BLaER1 (cell line): ENCODE measurements at regions not wholly inside any gene's neighbourhood (a gene's known extent, or its start where the extent isn't known, plus 50 kb on each side); places are given as distances from the start of the nearest gene placed in this dataset.

Experiments
- H3K27ac ChIP-seq: shearing (Covaris generic); formaldehyde crosslinking; 2 replicates; pipeline ENCODE4 v1.8.1; 2022
- H3K27me3 ChIP-seq: shearing (Covaris generic); formaldehyde crosslinking; 2 replicates; pipeline ENCODE4 v1.8.1; 2022
- H3K36me3 ChIP-seq: shearing (Covaris generic); formaldehyde crosslinking; 2 replicates; pipeline ENCODE4 v1.8.1; 2022
- H3K4me1 ChIP-seq: shearing (Covaris generic); formaldehyde crosslinking; 2 replicates; pipeline ENCODE4 v1.8.1; 2022
- H3K4me2 ChIP-seq: shearing (Covaris generic); formaldehyde crosslinking; 2 replicates; pipeline ENCODE4 v1.8.1; 2022
- H3K4me3 ChIP-seq: shearing (Covaris generic); formaldehyde crosslinking; 2 replicates; pipeline ENCODE4 v1.8.1; 2022
- H3K9ac ChIP-seq: shearing (Covaris generic); formaldehyde crosslinking; 2 replicates; pipeline ENCODE4 v1.8.1; 2022
- H3K9me3 ChIP-seq: shearing (Covaris generic); formaldehyde crosslinking; 2 replicates; pipeline ENCODE4 v1.8.1; 2022
- H4K20me1 ChIP-seq: shearing (Covaris generic); formaldehyde crosslinking; 2 replicates; pipeline ENCODE4 v1.8.1; 2022
- Cebpa-rat ChIP-seq: shearing (Covaris generic); IDR thresholded peaks from 2 replicates; pipeline ENCODE4 v1.8.1; 2022

DNA sequence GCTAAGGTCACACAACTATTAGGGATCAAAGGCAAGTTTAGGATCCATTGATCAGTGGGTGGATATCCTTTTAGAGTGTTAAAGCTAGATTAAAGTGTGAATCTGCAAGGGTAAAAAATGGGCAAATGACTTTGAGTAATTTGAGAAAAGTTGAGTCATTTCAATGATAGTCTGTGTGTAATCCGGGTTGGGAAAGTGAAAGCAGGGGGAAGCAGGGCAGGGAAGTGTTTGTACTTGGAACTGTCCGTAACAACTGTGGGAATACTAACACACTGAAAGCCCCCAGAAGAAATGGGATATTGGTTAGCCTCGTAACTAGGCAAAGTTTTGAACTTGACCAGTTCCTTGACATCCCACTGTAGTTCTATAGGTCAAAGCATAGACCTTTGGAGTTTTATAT lies 187.2 kb upstream of the SLITRK3 start:
- H3K4me2 ChIP-seq: no peak overlapping the region
- H3K9me3 ChIP-seq: no peaks in the 10 kb centered on the region
- no peak overlapping the region for H3K27ac ChIP-seq
- H4K20me1 ChIP-seq: no peaks in the 10 kb centered on the region
- no peaks in the 10 kb centered on the region for H3K36me3 ChIP-seq
- no peaks in the 10 kb centered on the region for H3K4me1 ChIP-seq
- no peak overlapping the region for H3K9ac ChIP-seq
- no peak for TF ChIP-seq Cebpa-rat
- H3K27me3 ChIP-seq: no peaks in the 10 kb centered on the region
- H3K4me3 ChIP-seq: no peak overlapping the region

DNA sequence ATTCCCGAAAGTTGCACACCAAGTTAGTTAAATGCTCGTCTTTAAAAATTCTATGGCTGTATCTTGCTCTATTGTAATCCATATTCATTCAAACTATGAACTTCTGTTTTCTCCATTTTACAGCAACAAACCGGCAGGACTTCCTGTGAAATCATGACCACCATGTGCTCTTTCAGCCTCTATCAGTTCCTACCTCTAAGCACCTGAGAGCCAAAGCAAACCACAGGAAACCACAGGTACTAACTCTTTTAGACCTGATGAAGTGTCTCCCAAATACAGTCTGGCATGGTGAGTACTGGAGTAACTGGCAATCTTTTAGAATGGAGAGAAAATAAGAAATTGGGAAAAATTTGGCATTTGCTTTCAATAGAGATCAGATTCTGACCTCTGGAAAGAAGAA lies 186.5 kb upstream of the SLITRK3 start:
- Histone ChIP-seq H3K9me3 (no peaks in the 10 kb centered on the region), H3K4me3 (no peak overlapping the region), H4K20me1 (no peaks in the 10 kb centered on the region), H3K27ac (no peak overlapping the region), H3K4me2 (no peak overlapping the region), H3K36me3 (no peaks in the 10 kb centered on the region), H3K4me1 (no peaks in the 10 kb centered on the region), H3K27me3 (no peaks in the 10 kb centered on the region), H3K9ac (no peak overlapping the region)
- no peak for TF ChIP-seq Cebpa-rat

DNA sequence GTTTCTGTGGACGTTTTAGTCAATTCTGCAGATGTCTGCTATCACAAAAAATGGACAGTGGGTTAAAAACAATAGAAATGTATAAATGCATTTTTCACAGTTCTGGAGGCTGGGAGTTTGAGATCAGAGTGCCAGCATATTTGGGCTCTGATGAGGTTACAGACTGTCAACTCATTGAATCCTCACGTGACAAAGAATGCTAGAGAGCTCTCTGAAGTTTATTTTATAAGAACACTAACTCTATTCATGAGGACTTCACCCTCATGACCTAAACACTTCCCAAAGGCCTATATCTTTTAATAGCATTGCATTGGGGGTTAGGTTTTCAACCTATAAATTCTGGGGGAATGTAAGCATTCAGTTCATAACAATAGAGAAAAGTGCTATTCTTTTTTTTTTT lies 182.6 kb upstream of the SLITRK3 start:
- Histone ChIP-seq H3K4me2 (no peak overlapping the region), H3K27me3 (no peaks in the 10 kb centered on the region)
- no peak for TF ChIP-seq Cebpa-rat

DNA sequence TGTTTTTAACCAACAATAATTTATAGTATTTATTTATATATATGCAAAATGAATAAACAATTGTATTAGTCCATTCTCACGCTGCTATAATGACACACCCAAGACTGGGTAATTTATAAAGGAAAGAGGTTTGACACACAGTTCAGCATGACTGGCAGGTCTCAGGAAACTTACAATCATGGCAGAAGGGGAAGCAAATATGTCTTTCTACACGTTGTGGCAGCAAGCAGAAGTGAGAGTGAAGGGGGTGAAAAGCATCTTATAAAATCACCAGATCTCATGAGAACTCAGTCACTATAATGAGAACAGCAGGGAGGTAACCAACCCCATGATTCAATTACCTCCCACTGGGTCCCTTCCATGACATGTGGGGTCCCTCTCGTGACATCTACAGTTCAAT lies 162.8 kb upstream of the SLITRK3 start:
- TF ChIP-seq Cebpa-rat: no peak
- no peak overlapping the region for H3K4me3 ChIP-seq
- no peak overlapping the region for H3K27ac ChIP-seq
- no peaks in the 10 kb centered on the region for H3K27me3 ChIP-seq
- no peaks in the 10 kb centered on the region for H4K20me1 ChIP-seq
- no peak overlapping the region for H3K9ac ChIP-seq
- no peak overlapping the region for H3K4me2 ChIP-seq
- no peaks in the 10 kb centered on the region for H3K9me3 ChIP-seq
- no peaks in the 10 kb centered on the region for H3K4me1 ChIP-seq
- no peaks in the 10 kb centered on the region for H3K36me3 ChIP-seq

More for the DNA sequence above, 182.6 kb upstream of the SLITRK3 start:
- Histone ChIP-seq H3K4me1 (no peaks in the 10 kb centered on the region), H3K36me3 (no peaks in the 10 kb centered on the region), H3K9ac (no peak overlapping the region), H3K27ac (no peak overlapping the region), H3K9me3 (no peaks in the 10 kb centered on the region), H4K20me1 (no peaks in the 10 kb centered on the region), H3K4me3 (no peak overlapping the region)

DNA sequence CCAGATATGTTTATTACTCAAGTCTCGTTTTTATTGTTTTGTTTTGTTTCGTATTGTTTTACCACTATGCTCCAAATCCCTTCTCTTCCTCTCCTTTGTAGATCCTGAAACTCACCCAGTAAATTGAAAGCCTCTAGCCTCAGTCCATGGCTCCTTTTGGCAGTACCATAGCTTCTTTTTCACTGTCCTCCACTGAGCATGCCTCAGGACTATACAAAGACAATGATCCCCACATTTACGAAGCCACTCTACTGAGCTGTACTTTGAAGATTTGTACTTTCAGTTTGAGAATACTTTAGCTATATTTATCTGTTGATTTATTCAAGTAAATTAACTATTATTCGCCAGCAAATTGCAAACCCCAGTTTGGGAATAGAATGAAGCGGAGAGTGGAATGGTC lies 159.1 kb upstream of the SLITRK3 start:
- H3K4me2 ChIP-seq: no peak overlapping the region

DNA sequence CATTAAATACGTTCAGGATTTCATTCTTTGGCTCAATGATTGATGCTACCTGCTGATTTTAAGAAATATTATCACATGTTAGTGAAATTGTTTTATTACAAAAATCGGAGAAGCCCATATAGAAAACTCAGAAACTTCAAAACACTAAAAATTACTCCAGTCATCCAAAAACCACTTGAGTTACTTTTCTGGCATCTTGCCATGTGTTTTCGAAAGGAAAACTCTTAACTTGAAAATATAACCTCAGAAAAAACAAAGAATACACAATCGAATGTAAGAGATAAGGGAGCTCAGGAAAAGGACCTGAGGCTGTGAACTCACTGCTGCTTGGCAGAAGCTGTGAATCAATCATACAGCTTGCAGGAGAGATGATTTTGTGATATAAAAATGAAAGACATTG lies 151.3 kb upstream of the SLITRK3 start:
- H4K20me1 ChIP-seq: no peaks in the 10 kb centered on the region
- H3K9me3 ChIP-seq: no peaks in the 10 kb centered on the region
- no peaks in the 10 kb centered on the region for H3K27me3 ChIP-seq
- no peak for TF ChIP-seq Cebpa-rat
- H3K27ac ChIP-seq: no peak overlapping the region
- H3K4me3 ChIP-seq: no peak overlapping the region
- H3K4me1 ChIP-seq: no peaks in the 10 kb centered on the region
- H3K4me2 ChIP-seq: no peak overlapping the region
- no peaks in the 10 kb centered on the region for H3K36me3 ChIP-seq
- H3K9ac ChIP-seq: no peak overlapping the region

More for the DNA sequence above, 159.1 kb upstream of the SLITRK3 start:
- H3K27ac ChIP-seq: no peak overlapping the region
- TF ChIP-seq Cebpa-rat: no peak
- no peaks in the 10 kb centered on the region for H3K4me1 ChIP-seq
- no peak overlapping the region for H3K4me3 ChIP-seq
- no peaks in the 10 kb centered on the region for H4K20me1 ChIP-seq
- H3K36me3 ChIP-seq: no peaks in the 10 kb centered on the region
- no peaks in the 10 kb centered on the region for H3K27me3 ChIP-seq
- H3K9ac ChIP-seq: no peak overlapping the region
- H3K9me3 ChIP-seq: no peaks in the 10 kb centered on the region

DNA sequence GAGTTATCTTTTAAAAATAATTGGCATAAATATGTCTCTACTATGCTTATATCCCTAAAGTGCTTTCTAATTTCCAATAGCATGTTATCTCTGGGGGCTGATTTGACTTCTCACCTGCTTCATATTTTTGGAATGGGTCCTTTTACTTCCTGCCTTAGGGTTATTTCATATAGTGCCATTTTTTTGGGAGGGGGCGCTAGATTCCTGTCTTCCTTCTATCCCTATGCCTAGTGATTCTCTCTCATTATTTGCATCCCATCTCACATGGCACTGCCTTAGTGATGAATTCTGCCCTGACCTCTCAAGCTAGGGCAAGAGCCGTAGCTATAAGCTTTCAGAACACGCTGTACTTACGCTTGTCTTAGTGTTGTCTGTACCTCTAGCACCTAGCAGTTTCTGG lies 150.3 kb upstream of the SLITRK3 start:
- TF ChIP-seq Cebpa-rat: no peak
- no peak overlapping the region for H3K27ac ChIP-seq
- H3K9ac ChIP-seq: no peak overlapping the region
- H3K4me3 ChIP-seq: no peak overlapping the region
- no peaks in the 10 kb centered on the region for H3K4me1 ChIP-seq
- no peaks in the 10 kb centered on the region for H3K9me3 ChIP-seq
- H3K27me3 ChIP-seq: no peaks in the 10 kb centered on the region
- H3K36me3 ChIP-seq: no peaks in the 10 kb centered on the region
- H3K4me2 ChIP-seq: no peak overlapping the region
- no peaks in the 10 kb centered on the region for H4K20me1 ChIP-seq

DNA sequence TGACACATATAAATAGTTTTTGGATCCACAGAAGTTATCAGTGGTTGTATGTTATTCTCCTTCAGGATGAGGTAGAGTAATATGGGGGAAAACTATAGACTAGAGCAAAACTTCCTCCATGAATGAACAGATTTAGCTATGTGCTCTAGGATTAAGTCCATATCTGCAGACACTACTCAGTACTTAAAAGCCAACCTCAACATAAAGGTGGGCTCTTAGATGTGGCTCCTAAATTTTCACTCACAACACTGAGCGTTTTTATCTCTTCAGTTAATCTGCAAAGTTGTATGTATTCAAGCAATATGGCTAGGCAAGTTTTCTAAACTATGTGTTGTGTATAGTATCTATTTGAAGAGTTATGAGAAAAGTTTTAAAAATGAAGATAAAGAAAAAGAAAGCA lies 147.0 kb upstream of the SLITRK3 start:
- Histone ChIP-seq H3K36me3 (no peaks in the 10 kb centered on the region), H3K9ac (no peak overlapping the region), H3K9me3 (no peaks in the 10 kb centered on the region), H3K4me2 (no peak overlapping the region), H3K27ac (no peak overlapping the region), H4K20me1 (no peaks in the 10 kb centered on the region), H3K4me3 (no peak overlapping the region), H3K27me3 (no peaks in the 10 kb centered on the region), H3K4me1 (no peaks in the 10 kb centered on the region)
- no peak for TF ChIP-seq Cebpa-rat

DNA sequence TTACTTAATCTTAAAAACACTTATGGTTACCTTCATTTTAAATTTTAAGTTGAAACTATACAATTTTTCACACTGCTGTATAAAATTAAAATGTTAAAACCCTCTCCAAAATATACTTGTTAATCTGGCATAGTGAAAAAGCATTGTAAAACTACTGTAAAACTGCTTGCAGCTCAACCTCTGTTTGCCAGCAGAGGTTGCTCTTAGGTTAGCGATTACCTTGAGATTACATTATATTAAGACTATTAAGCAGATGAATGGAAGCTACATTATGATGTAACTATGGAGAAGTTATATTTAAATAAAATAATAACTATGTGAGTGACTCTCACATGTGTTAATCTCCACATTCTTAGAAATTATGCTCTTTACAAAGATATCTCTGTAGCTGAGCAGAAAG lies 143.6 kb upstream of the SLITRK3 start:
- Histone ChIP-seq H3K27me3 (no peaks in the 10 kb centered on the region), H3K4me1 (no peaks in the 10 kb centered on the region), H3K9me3 (no peaks in the 10 kb centered on the region), H3K9ac (no peak overlapping the region), H3K4me3 (no peak overlapping the region), H3K27ac (no peak overlapping the region), H4K20me1 (no peaks in the 10 kb centered on the region), H3K4me2 (no peak overlapping the region), H3K36me3 (no peaks in the 10 kb centered on the region)
- TF ChIP-seq Cebpa-rat: no peak

DNA sequence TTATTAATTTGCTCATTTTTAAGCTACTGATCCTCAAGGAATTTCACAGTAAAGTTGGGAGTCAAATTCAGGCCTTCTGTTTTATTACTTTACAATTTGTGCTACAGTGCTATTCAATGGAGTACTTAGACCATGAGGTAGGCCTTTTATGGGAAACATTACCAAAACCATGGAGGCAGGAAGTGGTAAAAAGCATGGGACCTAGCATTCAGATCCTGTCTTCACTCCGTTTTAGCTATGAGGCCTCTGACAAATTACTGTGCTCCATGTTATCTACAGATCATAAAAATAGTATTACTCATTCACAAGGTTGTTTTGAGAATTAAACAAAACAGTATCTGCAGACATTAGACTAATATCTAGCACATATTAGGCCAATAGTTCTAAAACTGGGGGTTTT lies 140.6 kb upstream of the SLITRK3 start:
- H3K4me2 ChIP-seq: no peak overlapping the region
- no peaks in the 10 kb centered on the region for H3K9me3 ChIP-seq
- H3K27ac ChIP-seq: no peak overlapping the region
- H4K20me1 ChIP-seq: no peaks in the 10 kb centered on the region
- H3K27me3 ChIP-seq: no peaks in the 10 kb centered on the region
- TF ChIP-seq Cebpa-rat: no peak
- no peaks in the 10 kb centered on the region for H3K36me3 ChIP-seq
- H3K9ac ChIP-seq: no peak overlapping the region
- no peak overlapping the region for H3K4me3 ChIP-seq
- no peaks in the 10 kb centered on the region for H3K4me1 ChIP-seq
